Trophoblast cell (in vitro differentiated cells and primary cell): ENCODE measurements at regions not wholly inside any gene's neighbourhood (a gene's known extent, or its start where the extent isn't known, plus 50 kb on each side); places are given as distances from the start of the nearest gene placed in this dataset.

Source experiments
- DNase-seq, 2 donors: peaks; one replicate each; pipeline ENCODE4 v3.0.0-alpha.2; 2016
- H2AFZ ChIP-seq: 2 replicates; pipeline ENCODE4 v1.6.1; 2013; ENCODE audit warnings: low read length, moderate library complexity, mild to moderate bottlenecking; ENCODE audit not compliant: insufficient read depth, poor library complexity
- H2AK5ac ChIP-seq: 2 replicates; pipeline ENCODE4 v1.6.1; 2013; ENCODE audit warnings: mild to moderate bottlenecking, low read length
- H2BK120ac ChIP-seq: 2 replicates; pipeline ENCODE4 v1.6.1; 2013; ENCODE audit warnings: low read length, mild to moderate bottlenecking, moderate library complexity; ENCODE audit not compliant: insufficient read depth, poor library complexity
- H2BK12ac ChIP-seq: 2 replicates; pipeline ENCODE4 v1.6.1; 2013; ENCODE audit warnings: mild to moderate bottlenecking, low read length, moderate library complexity
- H2BK5ac ChIP-seq: 2 replicates; pipeline ENCODE4 v1.6.1; 2013; ENCODE audit warnings: low read length, low read depth, moderate library complexity, mild to moderate bottlenecking; ENCODE audit not compliant: poor library complexity
- H3K14ac ChIP-seq: 2 replicates; pipeline ENCODE4 v1.6.1; 2013; ENCODE audit warnings: mild to moderate bottlenecking, low read length
- H3K18ac ChIP-seq: 2 replicates; pipeline ENCODE4 v1.6.1; 2013; ENCODE audit warnings: mild to moderate bottlenecking, low read length
- H3K23ac ChIP-seq: 2 replicates; pipeline ENCODE4 v1.6.1; 2013; ENCODE audit warnings: low read length
- H3K27ac ChIP-seq: 2 replicates; pipeline ENCODE4 v1.5.1; 2013; ENCODE audit warnings: low read depth, mild to moderate bottlenecking, inconsistent platforms, low read length, moderate library complexity
- H3K27me3 ChIP-seq: 2 replicates; pipeline ENCODE4 v1.6.1; 2013; ENCODE audit warnings: inconsistent platforms, mild to moderate bottlenecking, low read length, moderate library complexity; ENCODE audit not compliant: insufficient read depth
- H3K36me3 ChIP-seq, 2 experiments: 1 replicate in 1 of 2; 2 replicates in 1 of 2; pipeline ENCODE4 v1.6.1; 2013; ENCODE audit warnings: low read length in 2 of 2, mild to moderate bottlenecking in 2 of 2, moderate library complexity in 1 of 2; ENCODE audit not compliant: insufficient read depth in 2 of 2, control insufficient read depth in 1 of 2
- H3K4ac ChIP-seq: 2 replicates; pipeline ENCODE4 v1.6.1; 2013; ENCODE audit warnings: low read depth, mild to moderate bottlenecking, low read length, moderate library complexity
- H3K4me1 ChIP-seq, 2 experiments: 1 replicate in 1 of 2; 2 replicates in 1 of 2; pipeline ENCODE4 v1.6.1; 2013; ENCODE audit warnings: low read length in 2 of 2, mild to moderate bottlenecking in 2 of 2, moderate library complexity in 1 of 2; ENCODE audit not compliant: insufficient read depth in 2 of 2, control insufficient read depth in 1 of 2
- H3K4me2 ChIP-seq: 2 replicates; pipeline ENCODE4 v1.6.1; 2013; ENCODE audit warnings: inconsistent platforms, mild to moderate bottlenecking, low read length, moderate library complexity
- H3K4me3 ChIP-seq: 2 replicates; pipeline ENCODE4 v1.5.1; 2013; ENCODE audit warnings: mild to moderate bottlenecking, low read depth, low read length, inconsistent platforms
- H3K79me1 ChIP-seq: one replicate; pipeline ENCODE4 v1.6.1; 2013; ENCODE audit warnings: low read length
- H3K79me2 ChIP-seq: 2 replicates; pipeline ENCODE4 v1.6.1; 2013; ENCODE audit warnings: low read length, mild to moderate bottlenecking; ENCODE audit not compliant: control insufficient read depth, insufficient read depth, poor library complexity
- H3K9ac ChIP-seq: 2 replicates; pipeline ENCODE4 v1.6.1; 2013; ENCODE audit warnings: mild to moderate bottlenecking, low read length
- H3K9me3 ChIP-seq: 2 replicates; pipeline ENCODE4 v1.6.1; 2013; ENCODE audit warnings: low read depth, mild to moderate bottlenecking, control low read depth, inconsistent platforms, low read length; ENCODE audit not compliant: insufficient read depth
- H4K12ac ChIP-seq: 2 replicates; pipeline ENCODE4 v1.6.1; 2013; ENCODE audit warnings: low read depth, mild to moderate bottlenecking, low read length, moderate library complexity
- H4K8ac ChIP-seq: 2 replicates; pipeline ENCODE4 v1.6.1; 2013; ENCODE audit warnings: low read depth, mild to moderate bottlenecking, low read length, moderate library complexity
- H4K91ac ChIP-seq: one replicate; pipeline ENCODE4 v1.6.1; 2013; ENCODE audit warnings: low read depth, mild to moderate bottlenecking, low read length, moderate library complexity
- WGBS: extraction: QIAGEN DNeasy Blood & Tissue Kit; methylation state at CpG from one replicate; pipeline ENCODE4 v1.1.7; 2013; ENCODE audit warnings: missing lambda C conversion rate; ENCODE audit not compliant: insufficient read length, insufficient coverage; ENCODE audit errors: extremely low coverage; 5-methylcytosine and 5-hydroxymethylcytosine counted together

- H2BK12ac ChIP-seq = no peak overlapping the region
- H3K14ac ChIP-seq = no peak overlapping the region
- no peak overlapping the region for H3K27ac ChIP-seq
- peaks cover 0 to 8% of the 10 kb centered on the region in 2 experiments for H3K4me1 ChIP-seq
- H4K12ac ChIP-seq = no peak overlapping the region
- no peak overlapping the region for H3K4me3 ChIP-seq
- H3K4ac ChIP-seq = no peak overlapping the region
- no peak overlapping the region for H3K18ac ChIP-seq
- WGBS = no CpG with 5 or more reads among the region's 3 CpGs
- H2BK120ac ChIP-seq = no peak overlapping the region
- DNase-seq = no peak
- no peaks in the 10 kb centered on the region for H3K36me3 ChIP-seq
- no peak overlapping the region for H4K91ac ChIP-seq
- no peaks in the 10 kb centered on the region for H3K79me2 ChIP-seq
- H2AFZ ChIP-seq = no peak overlapping the region
- H3K9me3 ChIP-seq = no peaks in the 10 kb centered on the region
- H3K4me2 ChIP-seq = no peak overlapping the region
- no peak overlapping the region for H2BK5ac ChIP-seq
- no peak overlapping the region for H3K23ac ChIP-seq
- no peaks in the 10 kb centered on the region for H3K27me3 ChIP-seq
- H3K79me1 ChIP-seq = peaks cover 10% of the 10 kb centered on the region
- no peak overlapping the region for H4K8ac ChIP-seq
- no peak overlapping the region for H3K9ac ChIP-seq
- H2AK5ac ChIP-seq = no peak overlapping the region
These were observed 332.5 kb upstream of the CITED2 start for GRCh38 chr6:139706912-139707311.

GRCh38 chr6:139705284-139705683, 330.8 kb upstream of the CITED2 start:
- Histone ChIP-seq H3K14ac (no peak overlapping the region), H3K4me3 (no peak overlapping the region), H2AFZ (no peak overlapping the region), H3K23ac (no peak overlapping the region), H3K4me2 (no peak overlapping the region), H3K4me1 (peaks cover 0 to 8% of the 10 kb centered on the region in 2 experiments), H3K9ac (no peak overlapping the region), H2AK5ac (no peak overlapping the region), H3K18ac (no peak overlapping the region), H2BK120ac (no peak overlapping the region), H3K4ac (no peak overlapping the region), H3K79me2 (no peaks in the 10 kb centered on the region), H2BK12ac (no peak overlapping the region), H3K27ac (no peak overlapping the region), H2BK5ac (no peak overlapping the region), H4K12ac (no peak overlapping the region), H3K79me1 (peaks cover 8% of the 10 kb centered on the region), H4K91ac (no peak overlapping the region), H4K8ac (no peak overlapping the region), H3K27me3 (no peaks in the 10 kb centered on the region), H3K9me3 (no peaks in the 10 kb centered on the region), H3K36me3 (no peaks in the 10 kb centered on the region)
- no peak for DNase-seq
- WGBS = no CpG with 5 or more reads among the region's 3 CpGs

- Histone ChIP-seq H3K36me3 (no peaks in the 10 kb centered on the region), H3K9ac (no peak overlapping the region), H2AFZ (no peak overlapping the region), H4K8ac (no peak overlapping the region), H2BK12ac (no peak overlapping the region), H3K79me1 (peaks cover 8% of the 10 kb centered on the region), H2BK5ac (no peak overlapping the region), H3K4me3 (no peak overlapping the region), H3K4ac (no peak overlapping the region), H4K91ac (no peak overlapping the region), H3K4me1 (peaks cover 0 to 8% of the 10 kb centered on the region in 2 experiments), H3K18ac (no peak overlapping the region), H2BK120ac (no peak overlapping the region), H3K4me2 (no peak overlapping the region), H3K27ac (no peak overlapping the region), H3K79me2 (no peaks in the 10 kb centered on the region), H2AK5ac (no peak overlapping the region), H3K14ac (no peak overlapping the region), H3K27me3 (no peaks in the 10 kb centered on the region), H4K12ac (no peak overlapping the region), H3K9me3 (no peaks in the 10 kb centered on the region), H3K23ac (no peak overlapping the region)
- DNase-seq = no peak
- no CpG with 5 or more reads among the region's 1 CpG for WGBS
These were observed 329.3 kb upstream of the CITED2 start for GRCh38 chr6:139703780-139704179.

- H3K27me3 ChIP-seq = no peaks in the 10 kb centered on the region
- H3K4me1 ChIP-seq = peaks cover 0 to under 1% of the 10 kb centered on the region in 2 experiments
- no peak overlapping the region for H2AFZ ChIP-seq
- no peak overlapping the region for H4K8ac ChIP-seq
- no peak overlapping the region for H3K23ac ChIP-seq
- H2BK12ac ChIP-seq = no peak overlapping the region
- no peak overlapping the region for H3K27ac ChIP-seq
- H3K4me2 ChIP-seq = no peak overlapping the region
- H3K4ac ChIP-seq = no peak overlapping the region
- H4K12ac ChIP-seq = no peak overlapping the region
- H3K18ac ChIP-seq = no peak overlapping the region
- no peak overlapping the region for H3K14ac ChIP-seq
- H4K91ac ChIP-seq = no peak overlapping the region
- H3K9ac ChIP-seq = no peak overlapping the region
- H2AK5ac ChIP-seq = no peak overlapping the region
- no peak overlapping the region for H2BK120ac ChIP-seq
- no peak for DNase-seq
- H3K36me3 ChIP-seq = no peaks in the 10 kb centered on the region
- no peak overlapping the region for H3K4me3 ChIP-seq
- H3K79me1 ChIP-seq = peaks cover 3% of the 10 kb centered on the region
- no peaks in the 10 kb centered on the region for H3K79me2 ChIP-seq
- no peak overlapping the region for H2BK5ac ChIP-seq
- no peaks in the 10 kb centered on the region for H3K9me3 ChIP-seq
These were observed 328.3 kb upstream of the CITED2 start for GRCh38 chr6:139702706-139703105.
